ENCODE measurements at regions not wholly inside any gene's neighbourhood (a gene's known extent, or its start where the extent isn't known, plus 50 kb on each side); places are given as distances from the start of the nearest gene placed in this dataset.

- no peak overlapping the region for H3K4me3 ChIP-seq
- no peaks in the 10 kb centered on the region for H3K4me1 ChIP-seq
- no peak for ATAC-seq
- H3K27ac ChIP-seq = no peak overlapping the region
- no peaks in the 10 kb centered on the region for H3K27me3 ChIP-seq (ENCODE audit: low read depth)
- no peak for TF ChIP-seq CTCF (IDR thresholded peaks at IDR 0.05)
- no peaks in the 10 kb centered on the region for H3K36me3 ChIP-seq
- DNase-seq = no peak
- no peaks in the 10 kb centered on the region for H3K9me3 ChIP-seq
- intact Hi-C loops (cut with DNase I) = no loop called here
Measured at GRCh38 chr7:41529831-41530230, 173.1 kb downstream of the INHBA start.

GRCh38 chr7:41524876-41525275, 178.0 kb downstream of the INHBA start:
- no peaks in the 10 kb centered on the region for H3K27me3 ChIP-seq (ENCODE audit: low read depth)
- no peak for TF ChIP-seq CTCF (IDR thresholded peaks at IDR 0.05)
- no peak overlapping the region for H3K27ac ChIP-seq
- intact Hi-C loops (cut with DNase I) = no loop called here
- H3K4me3 ChIP-seq = no peak overlapping the region
- no peaks in the 10 kb centered on the region for H3K4me1 ChIP-seq
- H3K9me3 ChIP-seq = no peaks in the 10 kb centered on the region
- no peak for DNase-seq
- no peak for ATAC-seq
- no peaks in the 10 kb centered on the region for H3K36me3 ChIP-seq

GRCh38 chr7:41520445-41520844, 182.4 kb downstream of the INHBA start:
- intact Hi-C loops (cut with DNase I) = no loop called here
- Histone ChIP-seq H3K4me3 (no peak overlapping the region), H3K27me3 (ENCODE audit: low read depth) (no peaks in the 10 kb centered on the region), H3K4me1 (no peaks in the 10 kb centered on the region), H3K9me3 (no peaks in the 10 kb centered on the region), H3K27ac (no peak overlapping the region), H3K36me3 (no peaks in the 10 kb centered on the region)
- ATAC-seq (no peak), DNase-seq (no peak)
- no peak for TF ChIP-seq CTCF (IDR thresholded peaks at IDR 0.05)

- no peaks in the 10 kb centered on the region for H3K9me3 ChIP-seq
- ATAC-seq (no peak), DNase-seq (no peak)
- H3K27ac ChIP-seq = no peak overlapping the region
- no peaks in the 10 kb centered on the region for H3K36me3 ChIP-seq
- no peaks in the 10 kb centered on the region for H3K27me3 ChIP-seq (ENCODE audit: low read depth)
- no peak overlapping the region for H3K4me3 ChIP-seq
- H3K4me1 ChIP-seq = no peaks in the 10 kb centered on the region
- no peak for TF ChIP-seq CTCF (IDR thresholded peaks at IDR 0.05)
- intact Hi-C loops (cut with DNase I) = no loop called here
Measured at GRCh38 chr7:41517771-41518170, 185.1 kb downstream of the INHBA start.

GRCh38 chr7:41508755-41509154, 194.1 kb downstream of the INHBA start:
- no peaks in the 10 kb centered on the region for H3K27me3 ChIP-seq (ENCODE audit: low read depth)
- no peak overlapping the region for H3K27ac ChIP-seq
- ATAC-seq (no peak), DNase-seq (no peak)
- H3K9me3 ChIP-seq = no peaks in the 10 kb centered on the region
- TF ChIP-seq CTCF (IDR thresholded peaks at IDR 0.05) = no peak
- H3K4me1 ChIP-seq = no peaks in the 10 kb centered on the region
- no peak overlapping the region for H3K4me3 ChIP-seq
- no peaks in the 10 kb centered on the region for H3K36me3 ChIP-seq
- intact Hi-C loops (cut with DNase I) = no loop called here

- ATAC-seq (no peak), DNase-seq (no peak)
- H3K27me3 ChIP-seq (ENCODE audit: low read depth) = no peaks in the 10 kb centered on the region
- no peaks in the 10 kb centered on the region for H3K4me1 ChIP-seq
- no peak for TF ChIP-seq CTCF (IDR thresholded peaks at IDR 0.05)
- intact Hi-C loops (cut with DNase I) = no loop called here
- no peak overlapping the region for H3K27ac ChIP-seq
- H3K36me3 ChIP-seq = no peaks in the 10 kb centered on the region
- no peaks in the 10 kb centered on the region for H3K9me3 ChIP-seq
- no peak overlapping the region for H3K4me3 ChIP-seq
Measured at GRCh38 chr7:41507686-41508268, 195.1 kb downstream of the INHBA start.
